ENCODE measurements at regions not wholly inside any gene's neighbourhood (a gene's known extent, or its start where the extent isn't known, plus 50 kb on each side); places are given as distances from the start of the nearest gene placed in this dataset.

DNA sequence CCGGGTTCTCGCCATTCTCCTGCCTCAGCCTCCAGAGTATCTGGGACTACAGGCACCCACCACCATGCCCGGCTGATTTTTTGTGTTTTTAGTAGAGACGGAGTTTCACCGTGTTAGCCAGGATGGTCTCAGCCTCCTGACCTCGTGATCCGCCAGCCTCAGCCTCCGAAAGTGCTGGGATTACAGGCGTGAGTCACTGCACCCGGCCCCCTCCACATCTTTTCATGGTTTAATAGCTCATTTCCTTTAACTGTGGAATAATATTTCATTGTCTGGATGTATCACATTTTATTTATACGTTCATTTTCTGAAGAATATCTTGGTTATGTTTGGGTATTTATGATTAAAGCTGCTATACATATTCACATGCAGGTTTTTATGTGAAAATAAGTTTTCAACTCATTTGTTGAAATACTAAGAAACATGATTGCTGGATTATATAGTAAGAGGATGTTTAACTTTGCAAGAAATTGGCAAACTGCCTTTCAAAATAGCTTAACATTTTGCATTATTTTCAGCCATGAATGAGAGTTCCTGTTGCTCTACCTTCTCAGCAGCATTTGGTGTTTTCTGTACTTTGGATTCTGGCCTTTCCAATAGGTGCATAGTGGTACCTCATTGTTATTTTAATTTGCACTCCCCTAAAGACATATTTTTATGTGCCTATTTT is 591.9 kb downstream of the TECRL start:
- intact Hi-C loops (cut with micrococcal nuclease; ENCODE audit: unreplicated experiment): no loop called here
- H3K4me2 ChIP-seq (ENCODE audit: low read depth, low read length): no peak overlapping the region

More for the DNA sequence above, 591.9 kb downstream of the TECRL start:
- H3K79me2 ChIP-seq (ENCODE audit: insufficient read depth, low read length): no peaks in the 10 kb centered on the region
- ATAC-seq: no peak
- in situ Hi-C loops (cut with HindIII; ENCODE audit: extremely low pct_ligation_motif_present, low pct_unique_long_range_greater_than_20kb): no loop called here
- H4K20me1 ChIP-seq (ENCODE audit: insufficient read depth, low read length): no peaks in the 10 kb centered on the region
- ChIA-PET CTCF (ENCODE audit: low intra/inter-chr PET ratio, low total read pairs) (no interaction called here), POLR2A (no interaction called here)
- H2AFZ ChIP-seq (ENCODE audit: low read length): no peak overlapping the region
- H3K9ac ChIP-seq (ENCODE audit: insufficient read depth, low read depth, low read length): no peak overlapping the region
- WGBS (ENCODE audit: low lambda C conversion rate): 11% methylated on average over 9 of the region's 11 CpGs
- H3K4me3 ChIP-seq (replicated peaks in 1 of 3; ENCODE audit: insufficient read depth in 1 of 3, low read depth in 2 of 3, low read length in 3 of 3): no peak overlapping the region
- DNase-seq (ENCODE audit: low spot score): no peak
- BruUV-seq (replicated peaks): no TSS peak
- H3K9me3 ChIP-seq (ENCODE audit: low read length): no peaks in the 10 kb centered on the region
- no peak overlapping the region for H3K27ac ChIP-seq (ENCODE audit: extremely low read length, insufficient read depth, low read length)
- no peaks in the 10 kb centered on the region for H3K27me3 ChIP-seq (ENCODE audit: control insufficient read depth in 1 of 2, insufficient read depth in 2 of 2, low read length in 2 of 2)
- H3K4me1 ChIP-seq (ENCODE audit: insufficient read depth, low read length): no peaks in the 10 kb centered on the region
- no peak for FAIRE-seq
- H3K36me3 ChIP-seq (replicated peaks in 1 of 2; ENCODE audit: control insufficient read depth in 1 of 2, insufficient read depth in 2 of 2, low read length in 2 of 2): no peaks in the 10 kb centered on the region
- TF ChIP-seq, protein P1, sequence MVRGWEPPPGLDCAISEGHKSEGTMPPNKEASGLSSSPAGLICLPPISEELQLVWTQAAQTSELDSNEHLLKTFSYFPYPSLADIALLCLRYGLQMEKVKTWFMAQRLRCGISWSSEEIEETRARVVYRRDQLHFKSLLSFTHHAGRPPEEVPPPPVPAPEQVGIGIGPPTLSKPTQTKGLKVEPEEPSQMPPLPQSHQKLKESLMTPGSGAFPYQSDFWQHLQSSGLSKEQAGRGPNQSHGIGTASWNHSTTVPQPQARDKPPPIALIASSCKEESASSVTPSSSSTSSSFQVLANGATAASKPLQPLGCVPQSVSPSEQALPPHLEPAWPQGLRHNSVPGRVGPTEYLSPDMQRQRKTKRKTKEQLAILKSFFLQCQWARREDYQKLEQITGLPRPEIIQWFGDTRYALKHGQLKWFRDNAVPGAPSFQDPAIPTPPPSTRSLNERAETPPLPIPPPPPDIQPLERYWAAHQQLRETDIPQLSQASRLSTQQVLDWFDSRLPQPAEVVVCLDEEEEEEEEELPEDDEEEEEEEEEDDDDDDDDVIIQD (CRISPR knock-in tag; IDR thresholded peaks at IDR 0.05; ENCODE audit: low read depth): no peak
- TF ChIP-seq RXRA (CRISPR knock-in tag; IDR thresholded peaks at IDR 0.05): no peak
- TF ChIP-seq, protein P2, sequence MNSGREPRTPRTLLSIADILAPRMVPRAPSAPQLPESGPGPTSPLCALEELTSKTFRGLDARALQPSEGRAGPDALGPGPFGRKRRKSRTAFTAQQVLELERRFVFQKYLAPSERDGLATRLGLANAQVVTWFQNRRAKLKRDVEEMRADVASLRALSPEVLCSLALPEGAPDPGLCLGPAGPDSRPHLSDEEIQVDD (CRISPR knock-in tag; IDR thresholded peaks at IDR 0.05; ENCODE audit: borderline replicate concordance): no peak
- no peak for TF ChIP-seq ZBTB7B (CRISPR knock-in tag; IDR thresholded peaks at IDR 0.05)
- TF ChIP-seq, protein P3, sequence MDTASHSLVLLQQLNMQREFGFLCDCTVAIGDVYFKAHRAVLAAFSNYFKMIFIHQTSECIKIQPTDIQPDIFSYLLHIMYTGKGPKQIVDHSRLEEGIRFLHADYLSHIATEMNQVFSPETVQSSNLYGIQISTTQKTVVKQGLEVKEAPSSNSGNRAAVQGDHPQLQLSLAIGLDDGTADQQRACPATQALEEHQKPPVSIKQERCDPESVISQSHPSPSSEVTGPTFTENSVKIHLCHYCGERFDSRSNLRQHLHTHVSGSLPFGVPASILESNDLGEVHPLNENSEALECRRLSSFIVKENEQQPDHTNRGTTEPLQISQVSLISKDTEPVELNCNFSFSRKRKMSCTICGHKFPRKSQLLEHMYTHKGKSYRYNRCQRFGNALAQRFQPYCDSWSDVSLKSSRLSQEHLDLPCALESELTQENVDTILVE (CRISPR knock-in tag; IDR thresholded peaks at IDR 0.05): no peak
- no peak for TF ChIP-seq SRSF9 (IDR thresholded peaks at IDR 0.05; ENCODE audit: borderline replicate concordance, insufficient read depth, low read depth, low read length, poor library complexity, severe bottlenecking)
- TF ChIP-seq ZNF230 (CRISPR knock-in tag; IDR thresholded peaks at IDR 0.05): no peak
- TF ChIP-seq REL (CRISPR knock-in tag; conservative IDR thresholded peaks at IDR 0.05): no peak
- TF ChIP-seq, protein P4, sequence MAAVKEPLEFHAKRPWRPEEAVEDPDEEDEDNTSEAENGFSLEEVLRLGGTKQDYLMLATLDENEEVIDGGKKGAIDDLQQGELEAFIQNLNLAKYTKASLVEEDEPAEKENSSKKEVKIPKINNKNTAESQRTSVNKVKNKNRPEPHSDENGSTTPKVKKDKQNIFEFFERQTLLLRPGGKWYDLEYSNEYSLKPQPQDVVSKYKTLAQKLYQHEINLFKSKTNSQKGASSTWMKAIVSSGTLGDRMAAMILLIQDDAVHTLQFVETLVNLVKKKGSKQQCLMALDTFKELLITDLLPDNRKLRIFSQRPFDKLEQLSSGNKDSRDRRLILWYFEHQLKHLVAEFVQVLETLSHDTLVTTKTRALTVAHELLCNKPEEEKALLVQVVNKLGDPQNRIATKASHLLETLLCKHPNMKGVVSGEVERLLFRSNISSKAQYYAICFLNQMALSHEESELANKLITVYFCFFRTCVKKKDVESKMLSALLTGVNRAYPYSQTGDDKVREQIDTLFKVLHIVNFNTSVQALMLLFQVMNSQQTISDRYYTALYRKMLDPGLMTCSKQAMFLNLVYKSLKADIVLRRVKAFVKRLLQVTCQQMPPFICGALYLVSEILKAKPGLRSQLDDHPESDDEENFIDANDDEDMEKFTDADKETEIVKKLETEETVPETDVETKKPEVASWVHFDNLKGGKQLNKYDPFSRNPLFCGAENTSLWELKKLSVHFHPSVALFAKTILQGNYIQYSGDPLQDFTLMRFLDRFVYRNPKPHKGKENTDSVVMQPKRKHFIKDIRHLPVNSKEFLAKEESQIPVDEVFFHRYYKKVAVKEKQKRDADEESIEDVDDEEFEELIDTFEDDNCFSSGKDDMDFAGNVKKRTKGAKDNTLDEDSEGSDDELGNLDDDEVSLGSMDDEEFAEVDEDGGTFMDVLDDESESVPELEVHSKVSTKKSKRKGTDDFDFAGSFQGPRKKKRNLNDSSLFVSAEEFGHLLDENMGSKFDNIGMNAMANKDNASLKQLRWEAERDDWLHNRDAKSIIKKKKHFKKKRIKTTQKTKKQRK (IDR thresholded peaks at IDR 0.05; ENCODE audit: low read length): no peak
- TF ChIP-seq ZNF484 (CRISPR knock-in tag; IDR thresholded peaks at IDR 0.05; ENCODE audit: borderline replicate concordance, low read depth): no peak
- no peak for TF ChIP-seq ZSCAN31 (CRISPR knock-in tag; IDR thresholded peaks at IDR 0.05; ENCODE audit: low read depth)
- TF ChIP-seq ZNF564 (CRISPR knock-in tag; IDR thresholded peaks at IDR 0.05): no peak
- no peak for TF ChIP-seq RBFOX2 (IDR thresholded peaks at IDR 0.05; ENCODE audit: low read depth, low read length)
- TF ChIP-seq, protein P5, sequence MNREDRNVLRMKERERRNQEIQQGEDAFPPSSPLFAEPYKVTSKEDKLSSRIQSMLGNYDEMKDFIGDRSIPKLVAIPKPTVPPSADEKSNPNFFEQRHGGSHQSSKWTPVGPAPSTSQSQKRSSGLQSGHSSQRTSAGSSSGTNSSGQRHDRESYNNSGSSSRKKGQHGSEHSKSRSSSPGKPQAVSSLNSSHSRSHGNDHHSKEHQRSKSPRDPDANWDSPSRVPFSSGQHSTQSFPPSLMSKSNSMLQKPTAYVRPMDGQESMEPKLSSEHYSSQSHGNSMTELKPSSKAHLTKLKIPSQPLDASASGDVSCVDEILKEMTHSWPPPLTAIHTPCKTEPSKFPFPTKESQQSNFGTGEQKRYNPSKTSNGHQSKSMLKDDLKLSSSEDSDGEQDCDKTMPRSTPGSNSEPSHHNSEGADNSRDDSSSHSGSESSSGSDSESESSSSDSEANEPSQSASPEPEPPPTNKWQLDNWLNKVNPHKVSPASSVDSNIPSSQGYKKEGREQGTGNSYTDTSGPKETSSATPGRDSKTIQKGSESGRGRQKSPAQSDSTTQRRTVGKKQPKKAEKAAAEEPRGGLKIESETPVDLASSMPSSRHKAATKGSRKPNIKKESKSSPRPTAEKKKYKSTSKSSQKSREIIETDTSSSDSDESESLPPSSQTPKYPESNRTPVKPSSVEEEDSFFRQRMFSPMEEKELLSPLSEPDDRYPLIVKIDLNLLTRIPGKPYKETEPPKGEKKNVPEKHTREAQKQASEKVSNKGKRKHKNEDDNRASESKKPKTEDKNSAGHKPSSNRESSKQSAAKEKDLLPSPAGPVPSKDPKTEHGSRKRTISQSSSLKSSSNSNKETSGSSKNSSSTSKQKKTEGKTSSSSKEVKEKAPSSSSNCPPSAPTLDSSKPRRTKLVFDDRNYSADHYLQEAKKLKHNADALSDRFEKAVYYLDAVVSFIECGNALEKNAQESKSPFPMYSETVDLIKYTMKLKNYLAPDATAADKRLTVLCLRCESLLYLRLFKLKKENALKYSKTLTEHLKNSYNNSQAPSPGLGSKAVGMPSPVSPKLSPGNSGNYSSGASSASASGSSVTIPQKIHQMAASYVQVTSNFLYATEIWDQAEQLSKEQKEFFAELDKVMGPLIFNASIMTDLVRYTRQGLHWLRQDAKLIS (CRISPR knock-in tag; IDR thresholded peaks at IDR 0.05): no peak

Measured in HepG2 (cell line).